ENCODE measurements at regions not wholly inside any gene's neighbourhood (a gene's known extent, or its start where the extent isn't known, plus 50 kb on each side); places are given as distances from the start of the nearest gene placed in this dataset.

DNA sequence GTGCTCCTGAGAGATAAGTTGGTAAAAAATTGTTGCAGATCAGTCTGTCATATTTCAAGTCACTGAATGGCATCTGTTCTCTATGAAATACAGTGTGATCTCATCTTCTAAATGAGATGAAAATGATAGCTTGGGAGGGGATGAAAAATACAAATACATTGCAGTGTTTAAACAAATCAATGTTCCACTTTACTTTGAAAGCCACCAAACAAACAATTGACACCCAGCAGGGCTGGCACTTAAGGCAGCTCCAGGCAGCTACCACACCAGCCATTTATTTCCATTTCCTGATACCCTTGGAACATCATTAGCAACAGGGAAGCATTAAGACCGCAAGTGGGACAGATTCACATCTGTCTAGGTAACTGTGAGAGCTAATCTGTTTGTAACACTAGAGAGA, 827.6 kb upstream of the KIF2B start:
- Histone ChIP-seq H3K9me3 (ENCODE audit: low read depth, low read length, poor library complexity, severe bottlenecking) (no peaks in the 10 kb centered on the region), H3K27ac (ENCODE audit: low read depth, low read length, poor library complexity, severe bottlenecking) (no peak overlapping the region), H3K4me1 (ENCODE audit: insufficient read depth, low read length, poor library complexity, severe bottlenecking) (no peaks in the 10 kb centered on the region), H3K36me3 (ENCODE audit: insufficient read depth, low read length, poor library complexity, severe bottlenecking) (no peaks in the 10 kb centered on the region), H3K4me3 (ENCODE audit: low read depth, low read length, poor library complexity, severe bottlenecking) (no peak overlapping the region), H3K27me3 (replicated peaks; ENCODE audit: insufficient read depth, low read depth, low read length, poor library complexity) (no peaks in the 10 kb centered on the region)
- CTCF ChIA-PET, result no interaction called here
- intact Hi-C loops (cut with micrococcal nuclease; ENCODE audit: unreplicated experiment), result no loop called here
- DNase-seq (ENCODE audit: low spot score), result no peak
- no TSS peak for BruUV-seq (replicated peaks)
- POLR2A ChIA-PET (ENCODE audit: low non-redundant PET), result no interaction called here
- TF ChIP-seq, protein P1, sequence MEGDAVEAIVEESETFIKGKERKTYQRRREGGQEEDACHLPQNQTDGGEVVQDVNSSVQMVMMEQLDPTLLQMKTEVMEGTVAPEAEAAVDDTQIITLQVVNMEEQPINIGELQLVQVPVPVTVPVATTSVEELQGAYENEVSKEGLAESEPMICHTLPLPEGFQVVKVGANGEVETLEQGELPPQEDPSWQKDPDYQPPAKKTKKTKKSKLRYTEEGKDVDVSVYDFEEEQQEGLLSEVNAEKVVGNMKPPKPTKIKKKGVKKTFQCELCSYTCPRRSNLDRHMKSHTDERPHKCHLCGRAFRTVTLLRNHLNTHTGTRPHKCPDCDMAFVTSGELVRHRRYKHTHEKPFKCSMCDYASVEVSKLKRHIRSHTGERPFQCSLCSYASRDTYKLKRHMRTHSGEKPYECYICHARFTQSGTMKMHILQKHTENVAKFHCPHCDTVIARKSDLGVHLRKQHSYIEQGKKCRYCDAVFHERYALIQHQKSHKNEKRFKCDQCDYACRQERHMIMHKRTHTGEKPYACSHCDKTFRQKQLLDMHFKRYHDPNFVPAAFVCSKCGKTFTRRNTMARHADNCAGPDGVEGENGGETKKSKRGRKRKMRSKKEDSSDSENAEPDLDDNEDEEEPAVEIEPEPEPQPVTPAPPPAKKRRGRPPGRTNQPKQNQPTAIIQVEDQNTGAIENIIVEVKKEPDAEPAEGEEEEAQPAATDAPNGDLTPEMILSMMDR (conservative IDR thresholded peaks at IDR 0.05; ENCODE audit: low read depth, low read length), result no peak
- no peak for TF ChIP-seq EZH2 (IDR thresholded peaks at IDR 0.05; ENCODE audit: borderline replicate concordance, low read depth, low read length, poor library complexity, severe bottlenecking)

DNA sequence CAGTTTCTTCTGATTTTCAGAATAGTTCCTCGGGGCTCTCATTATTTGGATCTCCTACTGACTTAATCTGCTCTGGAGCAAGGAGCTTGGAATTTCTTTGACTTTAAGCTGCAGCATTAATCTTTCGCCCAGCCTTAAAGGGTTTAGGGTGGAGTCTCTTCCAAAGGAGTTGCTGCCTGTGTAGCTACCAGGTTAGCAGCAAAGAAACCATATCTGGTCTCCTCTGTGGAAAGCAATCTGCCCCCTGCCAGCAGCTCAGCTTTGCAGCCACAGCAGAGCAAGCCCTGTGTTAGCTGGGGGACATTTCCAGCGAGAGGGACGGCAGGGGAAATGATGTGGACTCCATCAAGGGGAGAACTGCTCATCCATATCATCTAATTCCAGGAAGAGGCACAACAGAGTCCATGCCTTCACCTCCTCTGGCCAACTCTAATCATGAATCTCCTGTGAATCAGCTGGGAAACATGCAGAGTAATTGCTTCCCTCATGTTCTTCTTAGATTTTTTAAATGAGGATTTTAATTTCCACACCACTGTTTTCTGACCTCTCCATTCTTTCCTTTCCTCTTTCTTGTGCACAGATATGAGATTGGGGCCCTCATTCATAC, 827.6 kb upstream of the CA10 start:
- H3K36me3 ChIP-seq (ENCODE audit: insufficient read depth, low read length, poor library complexity, severe bottlenecking), result no peaks in the 10 kb centered on the region
- POLR2A ChIA-PET (ENCODE audit: low non-redundant PET), result no interaction called here
- H3K4me1 ChIP-seq (ENCODE audit: insufficient read depth, low read length, poor library complexity, severe bottlenecking), result no peaks in the 10 kb centered on the region
- intact Hi-C loops (cut with micrococcal nuclease; ENCODE audit: unreplicated experiment), result no loop called here
- TF ChIP-seq EZH2 (IDR thresholded peaks at IDR 0.05; ENCODE audit: borderline replicate concordance, low read depth, low read length, poor library complexity, severe bottlenecking), result no peak
- no peak overlapping the region for H3K27ac ChIP-seq (ENCODE audit: low read depth, low read length, poor library complexity, severe bottlenecking)
- DNase-seq (ENCODE audit: low spot score), result no peak
- no peaks in the 10 kb centered on the region for H3K27me3 ChIP-seq (replicated peaks; ENCODE audit: insufficient read depth, low read depth, low read length, poor library complexity)
- peaks cover 4% of the 10 kb centered on the region for H3K9me3 ChIP-seq (ENCODE audit: low read depth, low read length, poor library complexity, severe bottlenecking)
- BruUV-seq (replicated peaks), result no TSS peak
- H3K4me3 ChIP-seq (ENCODE audit: low read depth, low read length, poor library complexity, severe bottlenecking), result no peak overlapping the region
- CTCF ChIA-PET, result no interaction called here

DNA sequence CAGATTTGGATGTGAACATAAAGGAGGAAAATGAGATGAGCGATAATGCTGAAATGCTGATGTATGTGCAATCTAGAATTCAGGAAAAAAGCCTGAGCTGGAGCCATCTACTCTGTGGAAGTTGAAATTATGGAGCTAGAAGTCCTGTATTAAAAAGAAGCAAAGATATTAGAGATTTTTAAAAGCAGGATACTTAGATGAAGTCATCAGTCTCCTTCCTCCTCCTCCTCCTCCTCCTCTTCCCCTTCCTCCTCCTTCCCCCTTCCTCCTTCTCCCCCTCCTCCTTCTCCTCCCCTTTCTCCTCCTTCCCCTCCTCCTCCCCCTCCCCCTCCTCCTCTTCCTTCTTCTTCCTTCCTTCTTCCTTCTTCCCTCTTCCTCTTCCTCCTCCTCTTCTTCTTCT, 823.8 kb upstream of the CA10 start:
- Histone ChIP-seq H3K27ac (ENCODE audit: low read depth, low read length, poor library complexity, severe bottlenecking) (no peak overlapping the region), H3K9me3 (ENCODE audit: low read depth, low read length, poor library complexity, severe bottlenecking) (peaks cover 9% of the 10 kb centered on the region), H3K27me3 (replicated peaks; ENCODE audit: insufficient read depth, low read depth, low read length, poor library complexity) (no peaks in the 10 kb centered on the region), H3K4me3 (ENCODE audit: low read depth, low read length, poor library complexity, severe bottlenecking) (no peak overlapping the region), H3K4me1 (ENCODE audit: insufficient read depth, low read length, poor library complexity, severe bottlenecking) (no peaks in the 10 kb centered on the region), H3K36me3 (ENCODE audit: insufficient read depth, low read length, poor library complexity, severe bottlenecking) (no peaks in the 10 kb centered on the region)
- POLR2A ChIA-PET (ENCODE audit: low non-redundant PET), result no interaction called here
- intact Hi-C loops (cut with micrococcal nuclease; ENCODE audit: unreplicated experiment), result no loop called here
- CTCF ChIA-PET, result no interaction called here
- BruUV-seq (replicated peaks), result no TSS peak
- TF ChIP-seq, protein P1 (conservative IDR thresholded peaks at IDR 0.05; ENCODE audit: low read depth, low read length), result no peak
- no peak for TF ChIP-seq EZH2 (IDR thresholded peaks at IDR 0.05; ENCODE audit: borderline replicate concordance, low read depth, low read length, poor library complexity, severe bottlenecking)
- no peak for DNase-seq (ENCODE audit: low spot score)

DNA sequence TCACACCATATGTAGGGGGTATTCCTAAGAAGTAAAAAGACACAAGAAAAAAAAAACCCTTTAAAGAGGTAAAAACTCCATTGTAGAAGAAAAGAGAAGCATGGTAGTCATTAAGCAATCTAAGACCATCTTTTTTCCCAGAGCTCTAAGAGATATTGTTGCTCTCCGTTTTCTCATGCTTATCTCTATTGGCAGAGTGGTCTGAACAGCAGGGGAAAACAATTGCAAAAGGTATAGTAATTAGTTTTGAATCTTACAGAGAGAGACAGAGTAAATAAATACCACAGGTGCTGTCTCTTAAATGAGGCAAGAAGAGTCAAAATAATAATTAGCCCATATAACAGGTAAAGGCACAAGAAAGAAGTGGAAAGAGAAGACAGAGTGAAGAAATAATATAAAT, 821.4 kb upstream of the CA10 start:
- Histone ChIP-seq H3K27ac (ENCODE audit: low read depth, low read length, poor library complexity, severe bottlenecking) (no peak overlapping the region), H3K4me1 (ENCODE audit: insufficient read depth, low read length, poor library complexity, severe bottlenecking) (no peaks in the 10 kb centered on the region), H3K9me3 (ENCODE audit: low read depth, low read length, poor library complexity, severe bottlenecking) (peaks cover 9% of the 10 kb centered on the region), H3K27me3 (replicated peaks; ENCODE audit: insufficient read depth, low read depth, low read length, poor library complexity) (no peaks in the 10 kb centered on the region), H3K4me3 (ENCODE audit: low read depth, low read length, poor library complexity, severe bottlenecking) (no peak overlapping the region), H3K36me3 (ENCODE audit: insufficient read depth, low read length, poor library complexity, severe bottlenecking) (no peaks in the 10 kb centered on the region)
- DNase-seq (ENCODE audit: low spot score), result no peak
- TF ChIP-seq, protein P1 (conservative IDR thresholded peaks at IDR 0.05; ENCODE audit: low read depth, low read length), result no peak
- no peak for TF ChIP-seq EZH2 (IDR thresholded peaks at IDR 0.05; ENCODE audit: borderline replicate concordance, low read depth, low read length, poor library complexity, severe bottlenecking)
- intact Hi-C loops (cut with micrococcal nuclease; ENCODE audit: unreplicated experiment), result no loop called here
- CTCF ChIA-PET, result no interaction called here
- BruUV-seq (replicated peaks), result no TSS peak
- POLR2A ChIA-PET (ENCODE audit: low non-redundant PET), result no interaction called here

Data from A673 (cell line).